ENCODE measurements at regions not wholly inside any gene's neighbourhood (a gene's known extent, or its start where the extent isn't known, plus 50 kb on each side); places are given as distances from the start of the nearest gene placed in this dataset.

- no peaks in the 10 kb centered on the region for H3K9me3 ChIP-seq (ENCODE audit: control insufficient read depth, low read length)
- H2AFZ ChIP-seq: no peak overlapping the region
- H3K27me3 ChIP-seq (ENCODE audit: control insufficient read depth, insufficient read depth, low read length): no peaks in the 10 kb centered on the region
- H3K4me1 ChIP-seq: no peaks in the 10 kb centered on the region
- H3K9ac ChIP-seq: no peak overlapping the region
- no peak overlapping the region for H3K27ac ChIP-seq
- H3K79me2 ChIP-seq: no peaks in the 10 kb centered on the region
- H3K4me2 ChIP-seq (ENCODE audit: low read length): no peak overlapping the region
- no peak overlapping the region for H3K4me3 ChIP-seq (ENCODE audit: low read depth, low read length)
- no peak for TF ChIP-seq CTCF (IDR thresholded peaks at IDR 0.05)
- no peaks in the 10 kb centered on the region for H3K36me3 ChIP-seq (ENCODE audit: control insufficient read depth, insufficient read depth, low read length)
Measured at GRCh38 chr5:88939300-88939699, 56.3 kb upstream of the MEF2C start.

DNA sequence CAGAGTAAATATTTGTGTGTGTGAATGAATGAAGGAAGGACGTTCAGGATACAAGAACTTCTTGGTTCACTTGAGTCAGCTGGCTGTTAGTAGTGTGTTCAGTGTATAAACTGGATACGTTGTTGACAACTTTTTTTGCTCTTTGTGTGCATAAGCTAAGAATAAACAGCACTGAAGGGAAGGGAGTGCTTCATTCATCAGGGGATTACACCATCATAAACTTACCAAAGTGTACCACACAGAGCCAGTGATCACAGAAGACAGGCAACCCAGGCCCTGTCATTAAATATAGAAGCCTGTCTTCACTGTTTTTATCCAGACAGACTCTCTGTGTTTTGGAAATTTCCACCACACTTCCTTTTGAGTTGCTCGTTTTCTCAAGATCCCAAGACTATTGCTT is 55.5 kb upstream of the MEF2C start:
- Histone ChIP-seq H3K9me3 (ENCODE audit: control insufficient read depth, low read length) (no peaks in the 10 kb centered on the region), H3K4me3 (ENCODE audit: low read depth, low read length) (no peak overlapping the region), H3K27ac (no peak overlapping the region), H2AFZ (no peak overlapping the region), H3K36me3 (ENCODE audit: control insufficient read depth, insufficient read depth, low read length) (no peaks in the 10 kb centered on the region), H3K4me1 (no peaks in the 10 kb centered on the region), H3K79me2 (no peaks in the 10 kb centered on the region), H3K27me3 (ENCODE audit: control insufficient read depth, insufficient read depth, low read length) (no peaks in the 10 kb centered on the region), H3K9ac (no peak overlapping the region), H3K4me2 (ENCODE audit: low read length) (no peak overlapping the region)
- TF ChIP-seq CTCF (IDR thresholded peaks at IDR 0.05): no peak

DNA sequence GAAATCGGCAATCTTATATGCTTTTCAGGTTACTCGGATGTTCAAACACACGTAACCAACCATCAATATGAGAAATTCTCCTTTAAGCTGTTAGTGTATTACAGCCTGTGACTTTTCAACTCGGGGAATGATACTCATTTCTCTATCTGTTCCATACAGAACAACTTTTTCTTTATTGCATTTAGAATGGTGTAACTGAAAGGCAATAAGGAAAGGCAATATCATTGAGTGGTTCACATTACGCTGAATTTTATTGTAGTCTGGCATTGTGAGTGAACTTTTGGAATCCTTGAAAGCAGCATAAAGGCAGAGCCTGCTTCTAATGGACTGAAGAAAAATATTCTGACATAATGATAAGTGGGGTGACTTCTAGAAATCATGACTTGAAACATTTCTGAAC is 54.4 kb upstream of the MEF2C start:
- no peak for TF ChIP-seq CTCF (IDR thresholded peaks at IDR 0.05)
- Histone ChIP-seq H3K36me3 (ENCODE audit: control insufficient read depth, insufficient read depth, low read length) (no peaks in the 10 kb centered on the region), H3K4me1 (no peaks in the 10 kb centered on the region)

GRCh38 chr5:88934439-88934838 is 51.5 kb upstream of the MEF2C start:
- no peaks in the 10 kb centered on the region for H3K79me2 ChIP-seq
- no peak for TF ChIP-seq CTCF (IDR thresholded peaks at IDR 0.05)
- no peaks in the 10 kb centered on the region for H3K9me3 ChIP-seq (ENCODE audit: control insufficient read depth, low read length)
- H3K4me1 ChIP-seq: no peaks in the 10 kb centered on the region
- H3K27ac ChIP-seq: no peak overlapping the region
- no peaks in the 10 kb centered on the region for H3K36me3 ChIP-seq (ENCODE audit: control insufficient read depth, insufficient read depth, low read length)
- H3K9ac ChIP-seq: no peak overlapping the region
- no peaks in the 10 kb centered on the region for H3K27me3 ChIP-seq (ENCODE audit: control insufficient read depth, insufficient read depth, low read length)
- no peak overlapping the region for H3K4me2 ChIP-seq (ENCODE audit: low read length)
- H3K4me3 ChIP-seq (ENCODE audit: low read depth, low read length): no peak overlapping the region
- H2AFZ ChIP-seq: no peak overlapping the region

More for the DNA sequence above, 54.4 kb upstream of the MEF2C start:
- H2AFZ ChIP-seq: no peak overlapping the region
- no peaks in the 10 kb centered on the region for H3K27me3 ChIP-seq (ENCODE audit: control insufficient read depth, insufficient read depth, low read length)
- H3K27ac ChIP-seq: no peak overlapping the region
- H3K9ac ChIP-seq: no peak overlapping the region
- no peaks in the 10 kb centered on the region for H3K79me2 ChIP-seq
- no peak overlapping the region for H3K4me3 ChIP-seq (ENCODE audit: low read depth, low read length)
- H3K9me3 ChIP-seq (ENCODE audit: control insufficient read depth, low read length): no peaks in the 10 kb centered on the region
- no peak overlapping the region for H3K4me2 ChIP-seq (ENCODE audit: low read length)

Measured in parathyroid adenoma (tissue), 2 donors.